ENCODE measurements at regions not wholly inside any gene's neighbourhood (a gene's known extent, or its start where the extent isn't known, plus 50 kb on each side); places are given as distances from the start of the nearest gene placed in this dataset.

- TF ChIP-seq, protein P1, sequence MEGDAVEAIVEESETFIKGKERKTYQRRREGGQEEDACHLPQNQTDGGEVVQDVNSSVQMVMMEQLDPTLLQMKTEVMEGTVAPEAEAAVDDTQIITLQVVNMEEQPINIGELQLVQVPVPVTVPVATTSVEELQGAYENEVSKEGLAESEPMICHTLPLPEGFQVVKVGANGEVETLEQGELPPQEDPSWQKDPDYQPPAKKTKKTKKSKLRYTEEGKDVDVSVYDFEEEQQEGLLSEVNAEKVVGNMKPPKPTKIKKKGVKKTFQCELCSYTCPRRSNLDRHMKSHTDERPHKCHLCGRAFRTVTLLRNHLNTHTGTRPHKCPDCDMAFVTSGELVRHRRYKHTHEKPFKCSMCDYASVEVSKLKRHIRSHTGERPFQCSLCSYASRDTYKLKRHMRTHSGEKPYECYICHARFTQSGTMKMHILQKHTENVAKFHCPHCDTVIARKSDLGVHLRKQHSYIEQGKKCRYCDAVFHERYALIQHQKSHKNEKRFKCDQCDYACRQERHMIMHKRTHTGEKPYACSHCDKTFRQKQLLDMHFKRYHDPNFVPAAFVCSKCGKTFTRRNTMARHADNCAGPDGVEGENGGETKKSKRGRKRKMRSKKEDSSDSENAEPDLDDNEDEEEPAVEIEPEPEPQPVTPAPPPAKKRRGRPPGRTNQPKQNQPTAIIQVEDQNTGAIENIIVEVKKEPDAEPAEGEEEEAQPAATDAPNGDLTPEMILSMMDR (IDR thresholded peaks at IDR 0.05), result no peak
- TF ChIP-seq, protein P2, sequence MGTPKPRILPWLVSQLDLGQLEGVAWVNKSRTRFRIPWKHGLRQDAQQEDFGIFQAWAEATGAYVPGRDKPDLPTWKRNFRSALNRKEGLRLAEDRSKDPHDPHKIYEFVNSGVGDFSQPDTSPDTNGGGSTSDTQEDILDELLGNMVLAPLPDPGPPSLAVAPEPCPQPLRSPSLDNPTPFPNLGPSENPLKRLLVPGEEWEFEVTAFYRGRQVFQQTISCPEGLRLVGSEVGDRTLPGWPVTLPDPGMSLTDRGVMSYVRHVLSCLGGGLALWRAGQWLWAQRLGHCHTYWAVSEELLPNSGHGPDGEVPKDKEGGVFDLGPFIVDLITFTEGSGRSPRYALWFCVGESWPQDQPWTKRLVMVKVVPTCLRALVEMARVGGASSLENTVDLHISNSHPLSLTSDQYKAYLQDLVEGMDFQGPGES (IDR thresholded peaks at IDR 0.05; ENCODE audit: low read depth, low read length), result no peak
These were observed 269.4 kb upstream of the E2F7 start (continued) for GRCh38 chr12:77334806-77335205.

DNA sequence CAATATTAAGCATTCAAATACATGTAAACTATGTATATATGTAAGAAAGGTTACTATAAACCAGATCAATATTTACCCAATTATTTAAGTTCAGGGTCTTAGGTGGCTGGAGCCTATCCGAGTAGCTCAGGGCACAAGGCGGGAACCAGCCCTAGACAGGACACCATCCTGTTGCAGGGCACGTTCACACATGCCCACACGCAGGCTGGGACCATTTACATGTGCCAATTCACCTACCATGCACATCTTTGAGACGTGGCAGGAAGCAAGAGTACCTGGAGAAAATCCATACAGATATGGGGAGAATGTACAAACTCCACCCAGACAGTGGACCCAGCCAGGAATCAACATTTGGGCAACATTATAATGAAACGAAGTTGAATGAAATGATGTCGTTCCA is 263.0 kb upstream of the E2F7 start:
- H3K4me3 ChIP-seq (ENCODE audit: low read depth in 2 of 2, low read length in 1 of 2), result no peak overlapping the region
- no peaks in the 10 kb centered on the region for H3K27me3 ChIP-seq (ENCODE audit: insufficient read depth)
- no peaks in the 10 kb centered on the region for H3K36me3 ChIP-seq (replicated peaks in 1 of 2; ENCODE audit: control insufficient read depth in 1 of 2, insufficient read depth in 2 of 2, low read length in 1 of 2)
- no peak for DNase-seq
- ChIA-PET POLR2A (no interaction called here), CTCF (interaction anchor here (1.2 kb wide), 1 partner anchor 9 kb away, joined by 3 read pairs; no protein-coding TSS in a partner anchor)
- peaks cover 34% of the 10 kb centered on the region for H3K79me2 ChIP-seq (ENCODE audit: insufficient read depth)
- H4K20me1 ChIP-seq (ENCODE audit: insufficient read depth), result no peaks in the 10 kb centered on the region
- no peak overlapping the region for H3K27ac ChIP-seq (ENCODE audit: low read depth in 2 of 2, low read length in 1 of 2)
- no peak overlapping the region for H2AFZ ChIP-seq (ENCODE audit: low read depth)
- TF ChIP-seq MAX (IDR thresholded peaks at IDR 0.05; ENCODE audit: low read depth) (0 out of 2 replicates have a peak, but pooled peaks have one; percentile 18), RFX5 (IDR thresholded peaks at IDR 0.05; ENCODE audit: low read length) (no peak)
- 60% methylated on average over 7 of the region's 7 CpGs for WGBS (ENCODE audit: low lambda C conversion rate)
- no peaks in the 10 kb centered on the region for H3F3A ChIP-seq (replicated peaks; ENCODE audit: insufficient read depth)
- peak overlapping the region; percentile 24; the same call in 1 of the 2 replicates for H3K4me2 ChIP-seq
- H3K9ac ChIP-seq, result no peak overlapping the region
- no peaks in the 10 kb centered on the region for H3K9me3 ChIP-seq
- H3K4me1 ChIP-seq (ENCODE audit: control insufficient read depth in 1 of 2, insufficient read depth in 2 of 2, low read depth in 1 of 2, low read length in 1 of 2), result peaks cover 5 to 8% of the 10 kb centered on the region in 2 experiments; a peak in 1 of 4 replicates
- no peaks in the 10 kb centered on the region for H3K9me2 ChIP-seq

- Histone ChIP-seq H3F3A (replicated peaks; ENCODE audit: insufficient read depth) (no peaks in the 10 kb centered on the region), H3K4me2 (peak overlapping the region; percentile 91), H3K27me3 (ENCODE audit: insufficient read depth) (no peaks in the 10 kb centered on the region), H3K9me3 (no peaks in the 10 kb centered on the region), H3K79me2 (ENCODE audit: insufficient read depth) (peaks cover 34% of the 10 kb centered on the region), H2AFZ (ENCODE audit: low read depth) (peak overlapping the region; percentile 97), H3K4me3 (ENCODE audit: low read depth in 2 of 2, low read length in 1 of 2) (peak overlapping the region; percentile 74 to 96), H3K9me2 (no peaks in the 10 kb centered on the region), H3K9ac (peak overlapping the region; percentile 74; the same call in 1 of the 2 replicates), H3K36me3 (replicated peaks in 1 of 2; ENCODE audit: control insufficient read depth in 1 of 2, insufficient read depth in 2 of 2, low read length in 1 of 2) (no peaks in the 10 kb centered on the region), H4K20me1 (ENCODE audit: insufficient read depth) (no peaks in the 10 kb centered on the region), H3K27ac (ENCODE audit: low read depth in 2 of 2, low read length in 1 of 2) (no peak overlapping the region; a peak in 1 of 4 replicates), H3K4me1 (ENCODE audit: control insufficient read depth in 1 of 2, insufficient read depth in 2 of 2, low read depth in 1 of 2, low read length in 1 of 2) (peaks cover 5 to 8% of the 10 kb centered on the region in 2 experiments; a peak in 1 of 4 replicates)
- DNase-seq, result peak; percentile 54
- CTCF ChIA-PET, result no interaction called here
- TF ChIP-seq TAF1 (IDR thresholded peaks at IDR 0.05; ENCODE audit: borderline replicate concordance, low read depth, low read length) (no peak), TEAD4 (IDR thresholded peaks at IDR 0.05; ENCODE audit: borderline replicate concordance, insufficient read depth) (no peak), MAX (IDR thresholded peaks at IDR 0.05; ENCODE audit: low read depth) (no peak), EP300 (IDR thresholded peaks at IDR 0.05; ENCODE audit: borderline replicate concordance in 1 of 2, low read depth in 1 of 2, low read length in 1 of 2) (no peak), RXRA (IDR thresholded peaks at IDR 0.05; ENCODE audit: borderline replicate concordance, low read depth) (no peak), NFIC (IDR thresholded peaks at IDR 0.05; ENCODE audit: borderline replicate concordance) (no peak), SIN3A (IDR thresholded peaks at IDR 0.05; ENCODE audit: borderline replicate concordance, low read depth, low read length) (no peak), GATA2 (CRISPR knock-in tag; IDR thresholded peaks at IDR 0.05) (no peak), CHD2 (IDR thresholded peaks at IDR 0.05; ENCODE audit: low read length, partially characterized antibody) (no peak), SMC3 (IDR thresholded peaks at IDR 0.05; ENCODE audit: low read depth, low read length) (no peak), POLR2AphosphoS5 (IDR thresholded peaks at IDR 0.05; ENCODE audit: low read depth, low read length) (no peak), GABPA (IDR thresholded peaks at IDR 0.05; ENCODE audit: low read depth) (no peak), YY1 (IDR thresholded peaks at IDR 0.05; ENCODE audit: low read depth) (no peak)
- POLR2A ChIA-PET, result no interaction called here
- 4% methylated on average over 20 of the region's 30 CpGs for WGBS (ENCODE audit: low lambda C conversion rate)
These were observed 260.3 kb upstream of the E2F7 start for GRCh38 chr12:77325511-77326236.
